SK-N-SH treated with all-trans-retinoic acid at 6 μM for 48 hours (cell line): ENCODE measurements at regions not wholly inside any gene's neighbourhood (a gene's known extent, or its start where the extent isn't known, plus 50 kb on each side); places are given as distances from the start of the nearest gene placed in this dataset.

Experiments
- ATAC-seq: fragments of 200-7000 bp; cut with Tn5 transposase; 3 replicates; pipeline ENCODE4 v1.9.1; 2020; ENCODE audit warnings: mild to moderate bottlenecking, moderate library complexity
- ARNTL ChIP-seq: fragments of 450-650 bp; formaldehyde crosslinking; IDR thresholded peaks from 2 replicates; pipeline ENCODE4 v1.5.0; 2020; ENCODE audit warnings: low read depth, mild to moderate bottlenecking, moderate library complexity, borderline replicate concordance
- BACH2 ChIP-seq: fragments of 250-450 bp; sonication (Bioruptor Pico); IDR thresholded peaks from 2 replicates; pipeline ENCODE4 v1.9.0; 2021; ENCODE audit warnings: mild to moderate bottlenecking, borderline replicate concordance
- ESRRG ChIP-seq: fragments of 250-450 bp; sonication (Bioruptor Pico); IDR thresholded peaks from 2 replicates; pipeline ENCODE4 v1.6.1; 2021; ENCODE audit warnings: mild to moderate bottlenecking
- ISL1 ChIP-seq: fragments of 250-450 bp; sonication (Bioruptor Pico); IDR thresholded peaks from 2 replicates; pipeline ENCODE4 v2.1.2; 2022; ENCODE audit warnings: mild to moderate bottlenecking, moderate library complexity
- OSR1 ChIP-seq: fragments of 250-450 bp; sonication (Bioruptor Pico); IDR thresholded peaks from 2 replicates; pipeline ENCODE4 v1.8.0; 2022; ENCODE audit warnings: moderate library complexity, mild to moderate bottlenecking, inconsistent platforms
- RARB ChIP-seq: fragments of 250-450 bp; sonication (Bioruptor Pico); IDR thresholded peaks from 2 replicates; pipeline ENCODE4 v1.8.0; 2021; ENCODE audit warnings: mild to moderate bottlenecking, moderate library complexity
- SNAI2 ChIP-seq: fragments of 250-450 bp; sonication (Bioruptor Pico); IDR thresholded peaks from 2 replicates; pipeline ENCODE4 v1.5.0; 2020; ENCODE audit warnings: mild to moderate bottlenecking, moderate library complexity
- TCF4 ChIP-seq: fragments of 250-450 bp; sonication (Bioruptor Pico); IDR thresholded peaks from 2 replicates; pipeline ENCODE4 v1.8.0; 2021; ENCODE audit warnings: mild to moderate bottlenecking, moderate library complexity, borderline replicate concordance
- TOX ChIP-seq: fragments of 250-450 bp; sonication (Bioruptor Pico); IDR thresholded peaks from 2 replicates; pipeline ENCODE4 v1.8.0; 2021; ENCODE audit warnings: mild to moderate bottlenecking, moderate library complexity, borderline replicate concordance
- ZC3H10 ChIP-seq: fragments of 250-450 bp; sonication (Bioruptor Pico); IDR thresholded peaks from 2 replicates; pipeline ENCODE4 v1.5.1; 2021; ENCODE audit warnings: mild to moderate bottlenecking, moderate library complexity
- ZFP3 ChIP-seq: fragments of 250-450 bp; sonication (Bioruptor Pico); IDR thresholded peaks from 2 replicates; pipeline ENCODE4 v1.5.0; 2020; ENCODE audit warnings: mild to moderate bottlenecking, moderate library complexity
- ZFP30 ChIP-seq: fragments of 450-650 bp; formaldehyde crosslinking; IDR thresholded peaks from 2 replicates; pipeline ENCODE4 v1.5.0; 2022; ENCODE audit warnings: mild to moderate bottlenecking, moderate library complexity
- ZNF565 ChIP-seq: fragments of 450-650 bp; formaldehyde crosslinking; conservative IDR thresholded peaks from 2 replicates; pipeline ENCODE4 v1.5.0; 2020; ENCODE audit warnings: low read depth, mild to moderate bottlenecking, moderate library complexity
- ZNF70 ChIP-seq: fragments of 450-650 bp; formaldehyde crosslinking; IDR thresholded peaks from 2 replicates; pipeline ENCODE4 v1.5.0; 2020; ENCODE audit warnings: mild to moderate bottlenecking, moderate library complexity
- ZNF8 ChIP-seq: fragments of 450-650 bp; formaldehyde crosslinking; IDR thresholded peaks from 2 replicates; pipeline ENCODE4 v1.5.0; 2020; ENCODE audit warnings: mild to moderate bottlenecking, moderate library complexity
- TF ChIP-seq, protein P1 (sequence below): fragments of 250-450 bp; sonication (Bioruptor Pico); IDR thresholded peaks from 2 replicates; pipeline ENCODE4 v1.5.0; 2020; ENCODE audit warnings: mild to moderate bottlenecking, moderate library complexity
- TF ChIP-seq, protein P2 (sequence below): fragments of 250-450 bp; sonication (Bioruptor Pico); IDR thresholded peaks from 2 replicates; pipeline ENCODE4 v1.5.1; 2020; ENCODE audit warnings: low read depth, mild to moderate bottlenecking, moderate library complexity
- TF ChIP-seq, protein P3 (sequence below): fragments of 250-450 bp; sonication (Bioruptor Pico); IDR thresholded peaks from 2 replicates; pipeline ENCODE4 v1.8.0; 2020; ENCODE audit warnings: mild to moderate bottlenecking, moderate library complexity, borderline replicate concordance

DNA sequence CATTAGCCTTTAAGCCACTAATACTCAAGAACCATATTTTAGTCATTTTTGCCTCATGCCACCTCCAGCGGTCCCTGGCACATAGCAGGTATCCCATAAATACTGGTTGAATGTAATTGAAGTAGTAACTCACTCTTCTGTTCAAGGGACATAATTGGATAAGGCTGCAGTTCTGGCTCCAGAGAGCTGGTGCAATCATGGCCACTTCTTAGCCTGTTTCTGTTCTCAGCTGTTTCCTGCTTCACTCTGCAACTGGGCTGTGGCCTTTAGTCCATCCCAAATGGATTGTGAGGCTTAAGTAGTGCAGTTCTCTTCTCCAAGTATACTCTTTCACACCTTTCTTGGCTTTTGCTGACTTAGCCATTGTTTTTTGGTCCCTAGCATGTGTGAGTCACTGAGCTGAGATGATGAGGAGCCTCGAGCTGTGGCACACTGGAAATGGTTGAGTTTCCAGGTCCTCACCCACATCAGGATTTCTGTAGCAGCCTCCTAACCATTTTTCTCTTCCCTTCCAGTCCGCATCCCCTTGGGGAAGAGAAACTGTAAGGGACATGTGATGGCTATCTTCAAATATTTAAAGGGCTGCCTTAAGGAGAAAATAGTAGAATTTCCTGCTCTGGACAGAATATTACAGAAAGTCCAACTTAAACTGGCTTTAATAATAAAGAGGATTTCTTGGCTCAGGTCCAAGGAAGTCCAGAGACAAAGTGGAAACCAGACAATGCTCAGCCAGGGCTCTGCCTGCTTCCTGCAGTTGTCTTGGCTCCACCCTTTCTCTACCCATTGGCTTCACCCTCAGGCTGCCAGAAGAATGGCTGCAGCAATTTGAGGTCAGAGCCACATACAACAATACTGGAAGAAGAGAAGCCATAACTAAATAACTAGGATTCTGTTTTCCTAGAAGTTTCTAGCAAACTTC is 305.4 kb upstream of the ROPN1 start:
- TF ChIP-seq SNAI2 (CRISPR knock-in tag) (no peak), ISL1 (peak; percentile 25; the same call in 1 of the 2 replicates), ARNTL (no peak), OSR1 (CRISPR knock-in tag) (no peak), BACH2 (CRISPR knock-in tag) (no peak)
- TF ChIP-seq, protein P1, sequence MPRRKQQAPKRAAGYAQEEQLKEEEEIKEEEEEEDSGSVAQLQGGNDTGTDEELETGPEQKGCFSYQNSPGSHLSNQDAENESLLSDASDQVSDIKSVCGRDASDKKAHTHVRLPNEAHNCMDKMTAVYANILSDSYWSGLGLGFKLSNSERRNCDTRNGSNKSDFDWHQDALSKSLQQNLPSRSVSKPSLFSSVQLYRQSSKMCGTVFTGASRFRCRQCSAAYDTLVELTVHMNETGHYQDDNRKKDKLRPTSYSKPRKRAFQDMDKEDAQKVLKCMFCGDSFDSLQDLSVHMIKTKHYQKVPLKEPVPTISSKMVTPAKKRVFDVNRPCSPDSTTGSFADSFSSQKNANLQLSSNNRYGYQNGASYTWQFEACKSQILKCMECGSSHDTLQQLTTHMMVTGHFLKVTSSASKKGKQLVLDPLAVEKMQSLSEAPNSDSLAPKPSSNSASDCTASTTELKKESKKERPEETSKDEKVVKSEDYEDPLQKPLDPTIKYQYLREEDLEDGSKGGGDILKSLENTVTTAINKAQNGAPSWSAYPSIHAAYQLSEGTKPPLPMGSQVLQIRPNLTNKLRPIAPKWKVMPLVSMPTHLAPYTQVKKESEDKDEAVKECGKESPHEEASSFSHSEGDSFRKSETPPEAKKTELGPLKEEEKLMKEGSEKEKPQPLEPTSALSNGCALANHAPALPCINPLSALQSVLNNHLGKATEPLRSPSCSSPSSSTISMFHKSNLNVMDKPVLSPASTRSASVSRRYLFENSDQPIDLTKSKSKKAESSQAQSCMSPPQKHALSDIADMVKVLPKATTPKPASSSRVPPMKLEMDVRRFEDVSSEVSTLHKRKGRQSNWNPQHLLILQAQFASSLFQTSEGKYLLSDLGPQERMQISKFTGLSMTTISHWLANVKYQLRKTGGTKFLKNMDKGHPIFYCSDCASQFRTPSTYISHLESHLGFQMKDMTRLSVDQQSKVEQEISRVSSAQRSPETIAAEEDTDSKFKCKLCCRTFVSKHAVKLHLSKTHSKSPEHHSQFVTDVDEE = peak; percentile 10; the same call in 1 of the 2 replicates
- ATAC-seq = peak; percentile 87

DNA sequence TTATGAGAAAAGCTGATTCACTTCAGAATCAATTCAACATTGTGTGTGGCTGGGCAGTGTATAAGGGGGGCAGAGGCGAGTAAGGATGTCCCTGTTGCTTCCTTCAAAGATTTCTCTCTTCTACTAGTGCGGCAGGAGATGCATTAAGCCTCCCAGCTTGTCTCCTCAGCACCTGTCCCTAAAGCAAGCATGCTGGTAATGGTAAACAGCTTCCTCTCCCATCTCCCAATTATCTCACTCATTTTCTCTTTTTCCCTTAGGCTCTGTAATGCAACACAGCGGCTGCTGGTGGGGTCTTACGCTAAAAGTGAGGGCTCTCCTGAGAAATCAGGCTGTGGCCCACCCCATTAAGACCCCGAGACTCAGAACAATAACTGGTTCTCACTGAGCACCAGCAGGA is 306.4 kb upstream of the ROPN1 start:
- no peak for TF ChIP-seq BACH2 (CRISPR knock-in tag)
- TF ChIP-seq OSR1 (CRISPR knock-in tag) = no peak
- TF ChIP-seq, protein P1 = no peak
- TF ChIP-seq ZC3H10 (CRISPR knock-in tag) = no peak
- TF ChIP-seq ZFP30 (CRISPR knock-in tag) = no peak
- TF ChIP-seq TOX (CRISPR knock-in tag) = no peak
- TF ChIP-seq ESRRG (CRISPR knock-in tag) = no peak
- no peak for TF ChIP-seq SNAI2 (CRISPR knock-in tag)
- TF ChIP-seq RARB (CRISPR knock-in tag) = no peak
- ATAC-seq = no peak

DNA sequence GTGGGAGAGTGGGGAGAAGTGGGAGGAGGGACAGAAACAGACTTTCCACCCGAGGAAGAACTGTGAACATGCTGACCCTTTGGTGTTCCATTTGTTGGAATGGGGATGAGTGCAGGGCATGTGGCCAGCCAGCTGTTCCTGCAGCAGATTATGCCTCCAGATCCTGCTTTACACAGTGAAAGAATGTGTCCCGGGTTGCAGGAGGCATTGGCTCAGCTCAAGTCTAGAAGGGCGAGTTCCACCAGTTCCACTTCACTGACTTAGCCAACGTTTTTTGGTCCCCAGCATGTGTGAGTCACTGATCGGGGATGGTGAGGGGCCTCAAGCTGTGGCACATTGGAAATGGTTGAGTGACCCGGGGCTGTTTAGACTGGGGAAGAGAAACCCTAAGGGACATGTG is 307.0 kb upstream of the ROPN1 start:
- no peak for ATAC-seq

DNA sequence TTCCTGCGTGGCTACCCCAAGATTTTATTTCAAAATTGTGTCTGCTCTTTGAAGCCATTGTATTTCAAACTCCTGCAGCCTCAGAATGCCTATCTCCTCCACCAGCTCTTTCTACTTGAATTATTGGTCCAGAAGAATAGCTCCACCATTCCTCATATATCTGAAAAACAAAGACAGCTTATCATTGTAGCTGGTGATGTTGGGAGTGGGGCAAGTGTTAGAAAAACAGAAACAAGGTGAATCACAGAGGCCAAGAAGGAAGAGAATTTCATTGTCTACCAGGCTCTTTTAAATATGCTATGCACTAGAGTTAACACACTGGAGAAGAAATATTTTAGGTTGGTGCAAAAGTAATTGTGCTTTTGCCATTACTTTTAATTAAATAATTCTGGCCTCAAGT is 307.9 kb upstream of the ROPN1 start:
- TF ChIP-seq ZC3H10 (CRISPR knock-in tag) = no peak
- TF ChIP-seq ZNF70 (CRISPR knock-in tag) = no peak
- TF ChIP-seq TCF4 (CRISPR knock-in tag) = no peak
- TF ChIP-seq, protein P2, sequence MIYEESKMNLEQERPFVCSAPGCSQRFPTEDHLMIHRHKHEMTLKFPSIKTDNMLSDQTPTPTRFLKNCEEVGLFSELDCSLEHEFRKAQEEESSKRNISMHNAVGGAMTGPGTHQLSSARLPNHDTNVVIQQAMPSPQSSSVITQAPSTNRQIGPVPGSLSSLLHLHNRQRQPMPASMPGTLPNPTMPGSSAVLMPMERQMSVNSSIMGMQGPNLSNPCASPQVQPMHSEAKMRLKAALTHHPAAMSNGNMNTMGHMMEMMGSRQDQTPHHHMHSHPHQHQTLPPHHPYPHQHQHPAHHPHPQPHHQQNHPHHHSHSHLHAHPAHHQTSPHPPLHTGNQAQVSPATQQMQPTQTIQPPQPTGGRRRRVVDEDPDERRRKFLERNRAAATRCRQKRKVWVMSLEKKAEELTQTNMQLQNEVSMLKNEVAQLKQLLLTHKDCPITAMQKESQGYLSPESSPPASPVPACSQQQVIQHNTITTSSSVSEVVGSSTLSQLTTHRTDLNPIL (CRISPR knock-in tag) = no peak
- TF ChIP-seq, protein P3, sequence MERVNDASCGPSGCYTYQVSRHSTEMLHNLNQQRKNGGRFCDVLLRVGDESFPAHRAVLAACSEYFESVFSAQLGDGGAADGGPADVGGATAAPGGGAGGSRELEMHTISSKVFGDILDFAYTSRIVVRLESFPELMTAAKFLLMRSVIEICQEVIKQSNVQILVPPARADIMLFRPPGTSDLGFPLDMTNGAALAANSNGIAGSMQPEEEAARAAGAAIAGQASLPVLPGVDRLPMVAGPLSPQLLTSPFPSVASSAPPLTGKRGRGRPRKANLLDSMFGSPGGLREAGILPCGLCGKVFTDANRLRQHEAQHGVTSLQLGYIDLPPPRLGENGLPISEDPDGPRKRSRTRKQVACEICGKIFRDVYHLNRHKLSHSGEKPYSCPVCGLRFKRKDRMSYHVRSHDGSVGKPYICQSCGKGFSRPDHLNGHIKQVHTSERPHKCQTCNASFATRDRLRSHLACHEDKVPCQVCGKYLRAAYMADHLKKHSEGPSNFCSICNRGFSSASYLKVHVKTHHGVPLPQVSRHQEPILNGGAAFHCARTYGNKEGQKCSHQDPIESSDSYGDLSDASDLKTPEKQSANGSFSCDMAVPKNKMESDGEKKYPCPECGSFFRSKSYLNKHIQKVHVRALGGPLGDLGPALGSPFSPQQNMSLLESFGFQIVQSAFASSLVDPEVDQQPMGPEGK (CRISPR knock-in tag) = no peak
- no peak for TF ChIP-seq ZNF8 (CRISPR knock-in tag)
- no peak for TF ChIP-seq ZFP3 (CRISPR knock-in tag)
- TF ChIP-seq ZNF565 (CRISPR knock-in tag) = no peak
- TF ChIP-seq ARNTL = no peak
- TF ChIP-seq SNAI2 (CRISPR knock-in tag) = no peak
- no peak for ATAC-seq

More for the DNA sequence above, 307.0 kb upstream of the ROPN1 start:
- TF ChIP-seq RARB (CRISPR knock-in tag) = no peak
- no peak for TF ChIP-seq ZFP30 (CRISPR knock-in tag)
- TF ChIP-seq, protein P2 (CRISPR knock-in tag) = no peak
- TF ChIP-seq ZC3H10 (CRISPR knock-in tag) = no peak
- no peak for TF ChIP-seq TOX (CRISPR knock-in tag)
- no peak for TF ChIP-seq ZNF70 (CRISPR knock-in tag)
- no peak for TF ChIP-seq BACH2 (CRISPR knock-in tag)
- TF ChIP-seq TCF4 (CRISPR knock-in tag) = no peak
- TF ChIP-seq, all 23 proteins: peak for 0
